ENCODE measurements at regions not wholly inside any gene's neighbourhood (a gene's known extent, or its start where the extent isn't known, plus 50 kb on each side); places are given as distances from the start of the nearest gene placed in this dataset.

DNA sequence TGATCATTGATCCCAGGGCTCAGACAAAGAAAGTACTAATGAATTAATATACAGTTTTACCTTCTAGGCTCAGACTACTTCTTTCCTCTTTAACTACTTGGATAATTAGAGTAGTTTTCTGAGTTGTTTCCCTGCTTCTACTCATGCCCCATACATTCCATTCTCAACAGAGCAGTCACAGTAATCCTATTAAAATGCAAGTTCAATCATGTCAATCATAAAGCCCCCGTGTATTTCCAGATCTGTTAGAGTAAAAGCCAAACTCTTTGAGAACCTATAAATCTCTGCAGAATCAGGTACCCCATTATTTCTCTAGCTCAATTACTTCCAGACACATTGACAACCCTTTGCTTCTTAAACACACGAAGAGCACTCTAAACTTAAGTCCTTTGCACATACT is 242.1 kb upstream of the PRMT6 start:
- TF ChIP-seq, protein P1, sequence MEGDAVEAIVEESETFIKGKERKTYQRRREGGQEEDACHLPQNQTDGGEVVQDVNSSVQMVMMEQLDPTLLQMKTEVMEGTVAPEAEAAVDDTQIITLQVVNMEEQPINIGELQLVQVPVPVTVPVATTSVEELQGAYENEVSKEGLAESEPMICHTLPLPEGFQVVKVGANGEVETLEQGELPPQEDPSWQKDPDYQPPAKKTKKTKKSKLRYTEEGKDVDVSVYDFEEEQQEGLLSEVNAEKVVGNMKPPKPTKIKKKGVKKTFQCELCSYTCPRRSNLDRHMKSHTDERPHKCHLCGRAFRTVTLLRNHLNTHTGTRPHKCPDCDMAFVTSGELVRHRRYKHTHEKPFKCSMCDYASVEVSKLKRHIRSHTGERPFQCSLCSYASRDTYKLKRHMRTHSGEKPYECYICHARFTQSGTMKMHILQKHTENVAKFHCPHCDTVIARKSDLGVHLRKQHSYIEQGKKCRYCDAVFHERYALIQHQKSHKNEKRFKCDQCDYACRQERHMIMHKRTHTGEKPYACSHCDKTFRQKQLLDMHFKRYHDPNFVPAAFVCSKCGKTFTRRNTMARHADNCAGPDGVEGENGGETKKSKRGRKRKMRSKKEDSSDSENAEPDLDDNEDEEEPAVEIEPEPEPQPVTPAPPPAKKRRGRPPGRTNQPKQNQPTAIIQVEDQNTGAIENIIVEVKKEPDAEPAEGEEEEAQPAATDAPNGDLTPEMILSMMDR (IDR thresholded peaks at IDR 0.05; ENCODE audit: extremely low read depth in 1 of 2, insufficient read depth in 1 of 2, low read depth in 1 of 2, low read length in 2 of 2): no peak
- no peak for TF ChIP-seq EZH2 (IDR thresholded peaks at IDR 0.05; ENCODE audit: borderline replicate concordance, low read depth, low read length, severe bottlenecking)
- TF ChIP-seq POLR2AphosphoS5 (IDR thresholded peaks at IDR 0.05; ENCODE audit: insufficient read depth, low read depth, low read length): no peak
- no peak for TF ChIP-seq MYC (IDR thresholded peaks at IDR 0.05; ENCODE audit: low read depth, low read length)
- no peak for TF ChIP-seq POLR2A (IDR thresholded peaks at IDR 0.05; ENCODE audit: low read depth, low read length)
- no peak for TF ChIP-seq JUN (IDR thresholded peaks at IDR 0.05; ENCODE audit: borderline replicate concordance, insufficient read depth, insufficient read length, low read depth)

Measured in endothelial cell of umbilical vein (primary cell).